RPMI7951 (cell line): ENCODE measurements at regions not wholly inside any gene's neighbourhood (a gene's known extent, or its start where the extent isn't known, plus 50 kb on each side); places are given as distances from the start of the nearest gene placed in this dataset.
A peak's percentile ranks its signal among the peaks of the same experiment; 100 is the strongest.

ENCODE experiments used
- DNase-seq: peaks from one replicate; pipeline ENCODE4 v3.0.0-alpha.2; 2012; ENCODE audit warnings: low read depth

DNA sequence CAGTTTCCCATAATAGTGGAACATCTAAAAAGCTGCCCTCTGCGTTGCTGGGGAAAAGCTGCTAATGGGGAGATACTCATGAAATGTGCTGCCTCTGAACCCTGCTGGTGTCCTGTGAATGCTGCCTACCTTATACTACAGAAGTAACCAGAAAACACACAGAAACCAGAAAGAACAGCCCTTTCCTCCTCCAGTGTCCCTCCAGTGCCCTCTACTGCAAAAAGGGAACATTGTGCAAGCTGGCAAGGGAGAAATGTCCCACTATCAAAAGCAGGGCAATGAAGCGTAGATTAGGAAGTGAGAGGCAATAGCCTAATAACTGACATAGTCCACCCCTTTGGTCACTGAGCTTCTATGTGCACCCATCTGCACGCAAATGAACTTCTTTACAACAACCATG is 162.7 kb upstream of the ETAA1 start:
- peak; percentile 29 for DNase-seq

DNA sequence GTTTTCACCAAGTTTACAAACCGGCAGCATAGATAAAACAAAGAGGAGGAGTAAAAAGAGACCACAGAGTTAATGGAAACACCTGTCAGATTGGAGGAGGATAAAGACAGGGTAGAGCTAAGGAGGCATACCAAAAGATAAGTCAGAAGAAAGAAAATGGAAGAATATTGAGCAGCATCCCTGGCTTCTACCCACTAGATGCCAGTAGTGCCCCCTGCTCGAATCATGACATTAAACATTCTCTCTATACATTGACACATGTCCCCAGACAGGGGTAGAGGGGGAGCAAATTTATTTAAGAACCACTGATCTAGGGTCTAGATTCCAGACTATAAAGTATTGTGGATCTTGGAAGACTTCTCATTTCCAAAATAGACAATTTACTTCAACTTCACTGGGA is 159.8 kb upstream of the ETAA1 start:
- DNase-seq: no peak

- DNase-seq: peak; percentile 18
These were observed 156.6 kb upstream of the ETAA1 start for GRCh38 chr2:67240507-67240906.

- DNase-seq: no peak
These were observed 155.7 kb upstream of the ETAA1 start for GRCh38 chr2:67241453-67241852.

- no peak for DNase-seq
These were observed 154.7 kb upstream of the ETAA1 start for GRCh38 chr2:67242456-67242855.

GRCh38 chr2:67243919-67244318 is 153.2 kb upstream of the ETAA1 start:
- DNase-seq: no peak

- no peak for DNase-seq
These were observed 150.3 kb upstream of the ETAA1 start for GRCh38 chr2:67246791-67247190.

- DNase-seq: no peak
These were observed 145.4 kb upstream of the ETAA1 start for GRCh38 chr2:67251741-67252140.

DNA sequence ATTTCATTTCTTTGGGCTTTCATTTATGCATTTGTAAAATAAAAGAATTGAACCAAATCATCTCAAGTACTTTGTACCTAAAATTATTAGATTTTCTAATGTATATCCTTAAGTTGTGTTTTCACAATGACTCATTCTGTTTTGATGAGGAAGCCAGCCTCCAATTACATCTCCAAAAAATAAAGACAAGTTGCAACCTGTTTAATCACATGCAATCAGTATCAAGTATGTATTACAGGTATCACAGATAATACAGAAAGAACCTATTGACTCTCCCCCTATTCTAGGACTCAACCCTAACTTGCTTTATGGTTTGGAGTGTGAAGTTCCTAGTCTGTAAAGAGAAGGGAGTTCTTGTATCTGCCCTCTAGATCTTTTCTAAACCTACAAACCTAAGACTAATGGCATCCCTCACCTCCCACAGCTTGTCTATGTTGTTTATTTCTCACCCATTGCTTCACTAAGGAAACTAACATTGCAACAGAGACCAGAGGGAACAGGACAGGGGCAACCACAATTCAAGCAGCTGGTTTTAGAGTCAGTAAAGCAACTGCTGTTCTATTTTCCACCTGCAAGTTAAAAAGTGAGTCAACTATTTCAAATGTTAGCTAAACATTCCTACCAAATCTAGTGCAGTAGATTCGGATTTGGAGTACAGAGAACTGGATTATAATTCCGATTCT is 141.1 kb upstream of the ETAA1 start:
- peak; percentile 25 for DNase-seq

DNA sequence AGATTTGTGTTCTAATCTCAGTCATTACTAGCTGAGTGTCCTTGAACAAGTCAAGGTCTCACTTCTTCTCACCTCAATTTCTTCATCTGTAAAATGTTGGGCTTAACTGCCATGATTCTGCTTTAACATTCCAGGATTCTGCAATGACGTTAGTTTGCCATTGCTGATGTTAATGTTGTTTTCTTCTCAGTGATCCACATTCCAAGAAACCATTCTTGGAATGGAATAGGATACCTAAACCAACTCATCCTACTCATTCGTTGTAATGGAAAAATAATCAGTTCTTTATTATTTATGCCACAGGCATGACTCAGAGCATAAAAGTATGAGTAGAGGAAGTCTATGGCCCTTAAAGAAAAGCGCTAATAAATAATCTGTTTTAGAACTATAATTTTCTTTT is 140.2 kb upstream of the ETAA1 start:
- no peak for DNase-seq

GRCh38 chr2:67258122-67258521 is 139.0 kb upstream of the ETAA1 start:
- no peak for DNase-seq

DNA sequence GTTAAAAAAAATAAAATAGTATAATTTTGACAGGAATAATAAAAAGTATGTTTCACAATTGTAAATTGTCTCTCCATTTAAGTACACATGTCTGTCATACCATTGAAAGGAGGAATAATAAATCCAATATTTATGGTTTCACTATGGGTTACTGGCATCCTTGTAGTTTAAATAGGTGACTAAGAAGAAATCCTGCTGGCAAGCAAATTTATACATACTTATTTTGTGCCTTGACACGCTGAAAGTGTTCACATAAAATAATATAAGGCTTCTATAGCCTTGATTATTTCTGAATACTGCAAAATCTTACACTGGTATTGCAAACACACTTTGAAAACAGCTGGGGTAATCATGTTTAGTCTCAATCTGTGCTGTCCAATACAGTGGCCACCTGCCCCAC is 138.3 kb upstream of the ETAA1 start:
- DNase-seq: no peak

GRCh38 chr2:67259556-67260342 is 137.4 kb upstream of the ETAA1 start:
- peak; percentile 89 for DNase-seq

DNA sequence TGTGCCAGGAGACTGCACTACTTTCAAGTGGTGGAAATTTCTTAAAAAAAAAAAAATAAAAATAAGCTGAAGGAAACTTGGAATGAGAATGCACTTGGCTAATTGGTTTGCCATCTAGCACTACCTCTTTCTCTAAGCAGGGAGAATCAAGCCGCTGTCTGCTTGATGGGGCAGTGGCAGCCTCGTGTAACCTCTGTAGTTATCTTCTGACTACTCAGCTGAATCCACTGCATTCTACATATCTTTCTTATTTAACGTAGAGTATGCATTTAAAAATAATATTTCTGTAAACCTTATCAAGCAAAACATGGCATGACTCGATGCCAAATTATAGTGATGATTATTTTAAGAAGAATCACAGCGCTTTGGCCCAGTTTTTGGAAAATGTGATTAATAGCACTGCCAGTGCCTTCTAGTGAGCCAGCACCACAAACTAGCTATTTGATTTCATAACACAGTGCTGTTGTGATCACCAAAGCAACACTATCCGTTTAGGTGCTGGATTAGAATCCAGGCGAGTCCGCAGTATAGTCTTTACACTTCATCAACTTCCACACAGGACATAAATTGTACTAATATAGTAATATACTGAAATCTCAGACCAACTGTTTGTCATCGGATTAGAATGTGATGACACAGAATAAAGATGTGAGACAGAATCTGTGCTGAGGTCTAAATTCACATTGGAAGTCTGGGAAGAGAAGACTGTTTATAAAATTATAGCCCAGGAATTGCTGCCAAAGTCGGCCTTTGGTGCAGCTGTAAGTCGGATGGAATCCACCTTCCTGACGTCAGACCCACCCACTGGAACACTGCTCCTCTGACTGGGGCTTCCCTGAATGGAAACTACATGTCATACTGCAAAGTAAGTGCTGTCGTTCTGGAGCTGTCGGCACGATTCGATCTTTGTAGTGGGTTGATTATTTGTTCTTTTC is 136.5 kb upstream of the ETAA1 start:
- peak; percentile 92 for DNase-seq

- no peak for DNase-seq
These were observed 129.9 kb upstream of the ETAA1 start for GRCh38 chr2:67267241-67267640.

DNA sequence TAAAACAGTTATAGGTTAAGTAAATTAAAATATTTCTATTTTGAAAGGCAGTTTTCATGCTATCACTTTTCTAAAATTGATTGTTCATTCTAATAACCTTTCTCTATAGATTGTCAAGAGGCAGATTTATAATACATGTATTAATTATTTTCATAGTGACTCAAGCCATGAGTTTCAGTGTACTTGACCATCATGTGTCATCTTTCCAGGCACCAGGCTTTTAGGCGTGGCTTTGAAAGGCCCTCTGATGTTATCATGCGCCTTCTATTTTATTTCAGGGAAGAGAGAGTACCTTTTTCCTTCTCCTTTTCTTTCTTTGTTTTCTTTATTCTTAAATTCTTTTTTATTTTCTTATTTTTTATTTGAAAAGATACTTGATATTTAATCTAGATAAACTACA is 128.3 kb upstream of the ETAA1 start:
- DNase-seq: peak; percentile 16

GRCh38 chr2:67272195-67272594 is 124.9 kb upstream of the ETAA1 start:
- no peak for DNase-seq

DNA sequence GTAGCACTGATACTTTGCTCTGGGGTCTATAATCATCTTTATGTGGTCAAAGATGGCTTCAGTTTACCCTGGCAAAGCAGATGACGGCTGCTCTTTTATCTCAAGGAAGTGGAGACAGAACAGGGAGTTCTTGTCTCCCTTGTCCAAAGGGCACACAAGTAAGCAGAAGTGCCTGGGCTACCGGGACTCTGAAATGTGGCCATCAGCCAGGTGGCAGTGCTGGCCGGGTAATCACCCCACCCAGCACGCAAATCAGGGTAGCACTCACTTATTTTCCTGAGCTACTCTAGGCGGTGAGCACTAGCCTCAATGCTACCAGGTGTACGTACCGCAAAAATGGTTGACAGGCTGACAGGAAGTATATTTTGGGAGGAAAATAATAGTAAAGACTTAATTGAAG is 119.7 kb upstream of the ETAA1 start:
- DNase-seq: no peak

DNA sequence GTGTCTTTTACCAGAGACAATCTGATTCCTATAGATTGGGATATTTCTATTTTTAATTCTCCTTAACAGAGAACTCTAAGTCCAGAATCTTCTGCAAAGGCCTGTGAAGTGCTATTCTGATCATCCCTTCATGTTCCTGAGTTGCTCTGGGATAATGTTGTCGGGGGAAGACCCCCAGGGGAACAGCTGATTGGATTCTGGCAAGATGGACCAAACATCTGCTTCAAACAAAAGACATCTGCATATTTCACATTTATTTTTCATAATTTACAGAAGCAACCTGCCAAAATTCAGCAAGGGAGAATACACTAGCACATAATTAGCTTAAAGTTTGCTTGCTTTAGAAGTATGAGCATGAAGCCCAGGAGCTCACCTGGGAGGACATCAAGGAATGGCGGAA is 116.0 kb upstream of the ETAA1 start:
- no peak for DNase-seq

DNA sequence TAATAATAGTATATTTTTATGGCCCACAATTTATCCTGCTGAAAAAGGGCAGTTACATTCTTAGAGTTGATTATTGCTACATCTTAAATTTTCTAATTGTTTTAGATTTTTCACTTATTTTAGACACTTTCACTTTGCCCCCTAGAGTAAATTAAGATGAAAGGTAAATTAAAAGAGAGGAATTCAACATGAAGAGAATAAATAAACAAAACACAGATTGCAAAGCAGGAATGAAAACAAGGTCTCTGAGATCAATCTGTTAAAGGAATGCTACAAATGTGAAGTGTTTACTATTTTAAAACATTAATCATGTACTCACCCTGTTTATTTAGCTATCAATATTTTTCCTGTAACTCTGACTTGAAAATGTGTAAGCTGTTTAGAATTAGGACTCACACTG is 113.5 kb upstream of the ETAA1 start:
- DNase-seq: no peak

GRCh38 chr2:67286981-67287759 is 110.0 kb upstream of the ETAA1 start:
- DNase-seq: no peak

DNA sequence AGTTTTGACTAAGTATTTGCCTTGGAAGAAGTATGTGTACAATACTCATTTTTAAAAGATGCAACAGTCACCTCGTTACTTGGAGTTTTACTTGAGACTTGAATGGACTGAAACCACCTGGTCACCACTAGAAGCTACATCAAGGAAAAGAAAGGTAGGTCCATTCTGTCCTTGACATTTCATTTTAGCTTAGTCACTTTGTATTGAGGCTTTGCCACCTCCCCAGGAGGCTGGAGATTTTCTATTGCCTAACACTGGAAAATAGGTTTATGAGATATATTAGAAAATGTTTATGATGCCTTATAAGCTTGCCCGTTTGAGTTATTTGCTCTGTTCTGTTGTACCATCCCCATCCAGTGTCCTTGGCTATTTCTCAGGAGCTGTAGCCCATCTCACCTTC is 107.9 kb upstream of the ETAA1 start:
- DNase-seq: no peak
